H1 (cell line): ENCODE measurements at regions not wholly inside any gene's neighbourhood (a gene's known extent, or its start where the extent isn't known, plus 50 kb on each side); places are given as distances from the start of the nearest gene placed in this dataset.
A peak's percentile ranks its signal among the peaks of the same experiment; 100 is the strongest.

ENCODE experiments used
- CTCF ChIA-PET: fragments of 300-600 bp; sonication (Branson Sonifier 250); formaldehyde crosslinking; loops from one replicate; lab custom pipeline; 2021; ENCODE audit not compliant: partially characterized antibody; lab: Charles Lee
- POLR2A ChIA-PET: fragments of 300-600 bp; sonication (Branson Sonifier 250); formaldehyde crosslinking; loops from one replicate; lab custom pipeline; 2021; ENCODE audit warnings: inconsistent platforms; ENCODE audit not compliant: partially characterized antibody; lab: Charles Lee
- DNase-seq, 2 experiments: peaks; one replicate each; pipeline versions ENCODE4 v3.0.0 to v3.0.0-alpha.2; 2010 to 2022; ENCODE audit warnings: low spot score in 2 of 2, low read depth in 1 of 2, mixed read lengths in 1 of 2
- FAIRE-seq: peaks from 2 replicates; lab custom pipeline; 2011; peaks lifted over from hg19 to GRCh38; lab: Jason Lieb, UNC
- H2AFZ ChIP-seq: 2 replicates; pipeline ENCODE4 v1.8.1; 2012; ENCODE audit warnings: low read length, inconsistent platforms
- H2AK5ac ChIP-seq: 2 replicates; pipeline ENCODE4 v1.6.1; 2013; ENCODE audit warnings: low read depth, low read length
- H2BK120ac ChIP-seq: replicated peaks from 2 replicates; pipeline ENCODE3; 2013; ENCODE audit warnings: low read depth, low read length, inconsistent platforms
- H2BK12ac ChIP-seq: 2 replicates; pipeline ENCODE4 v1.6.1; 2013; ENCODE audit warnings: low read depth, low read length
- H2BK15ac ChIP-seq: 2 replicates; pipeline ENCODE4 v1.6.1; 2013; ENCODE audit warnings: low read length
- H2BK20ac ChIP-seq: 2 replicates; pipeline ENCODE4 v1.6.1; 2013; ENCODE audit warnings: low read length
- H2BK5ac ChIP-seq: 2 replicates; pipeline ENCODE4 v1.6.1; 2013; ENCODE audit warnings: low read depth, low read length
- H3K14ac ChIP-seq: 2 replicates; pipeline ENCODE4 v1.6.1; 2013; ENCODE audit warnings: inconsistent platforms; ENCODE audit not compliant: insufficient read length
- H3K18ac ChIP-seq: 2 replicates; pipeline ENCODE4 v1.6.1; 2013; ENCODE audit warnings: low read length; ENCODE audit errors: extremely low read depth
- H3K23ac ChIP-seq: 2 replicates; pipeline ENCODE4 v1.6.1; 2013; ENCODE audit warnings: inconsistent platforms; ENCODE audit not compliant: insufficient read length
- H3K23me2 ChIP-seq: 2 replicates; pipeline ENCODE4 v1.6.1; 2013; ENCODE audit warnings: low read depth, low read length
- H3K27ac ChIP-seq: 2 replicates; pipeline ENCODE4 v1.6.1; 2011; ENCODE audit warnings: low read depth, low read length, inconsistent platforms
- H3K27me3 ChIP-seq, 4 experiments: replicated peaks in 1 of 4; 1 replicate in 1 of 4; 2 replicates in 3 of 4; pipeline versions ENCODE4 v1.6.1 to v1.8.1; 2011 to 2013; ENCODE audit warnings: low read length in 3 of 4, mild to moderate bottlenecking in 3 of 4, inconsistent platforms in 2 of 4, mixed read lengths in 2 of 4, moderate library complexity in 1 of 4; ENCODE audit not compliant: control insufficient read depth in 3 of 4, insufficient read depth in 3 of 4; ENCODE audit errors: extremely low read depth in 1 of 4
- H3K36me3 ChIP-seq, 4 experiments: 2 replicates each; pipeline versions ENCODE4 v1.6.1 to v1.8.1; 2011 to 2013; ENCODE audit warnings: mild to moderate bottlenecking in 4 of 4, low read length in 3 of 4, moderate library complexity in 2 of 4, control low read depth in 1 of 4, inconsistent platforms in 1 of 4; ENCODE audit not compliant: insufficient read depth in 4 of 4, control insufficient read depth in 2 of 4
- H3K4ac ChIP-seq: replicated peaks from 2 replicates; pipeline ENCODE3; 2013; ENCODE audit warnings: low read length, low read depth, mixed read lengths, inconsistent platforms; ENCODE audit not compliant: insufficient read length
- H3K4me1 ChIP-seq, 4 experiments: replicated peaks in 1 of 4; 1 replicate in 1 of 4; 2 replicates in 3 of 4; pipeline versions ENCODE4 v1.6.1 to v1.8.1; 2011 to 2013; ENCODE audit warnings: low read length in 3 of 4, inconsistent platforms in 2 of 4, mixed read lengths in 1 of 4; ENCODE audit not compliant: insufficient read depth in 4 of 4, control insufficient read depth in 3 of 4
- H3K4me2 ChIP-seq, 2 experiments: 2 replicates each; pipeline versions ENCODE4 v1.6.1 to v1.8.1; 2011 to 2013; ENCODE audit warnings: low read depth in 2 of 2, low read length in 2 of 2, control low read depth in 1 of 2, inconsistent platforms in 1 of 2, mild to moderate bottlenecking in 1 of 2; ENCODE audit not compliant: insufficient read depth in 1 of 2
- H3K4me3 ChIP-seq, 4 experiments: fragments of 200-600, 300-600 bp in 1 of 4; sonication (generic), shearing (Covaris generic), sonication (Bioruptor Twin) in 1 of 4; 2 replicates each; pipeline versions ENCODE4 v1.5.1 to v1.8.1; 2011 to 2016; ENCODE audit warnings: low read length in 4 of 4, low read depth in 3 of 4, control low read depth in 2 of 4, inconsistent platforms in 2 of 4, mild to moderate bottlenecking in 2 of 4, mixed read lengths in 1 of 4, moderate library complexity in 1 of 4; ENCODE audit not compliant: insufficient read depth in 2 of 4; ENCODE audit errors: extremely low read depth in 1 of 4
- H3K56ac ChIP-seq: replicated peaks from 2 replicates; pipeline ENCODE3; 2013; ENCODE audit warnings: low read depth, mild to moderate bottlenecking, mixed read lengths, low read length, inconsistent platforms; ENCODE audit not compliant: insufficient read length
- H3K79me1 ChIP-seq: 2 replicates; pipeline ENCODE4 v1.6.1; 2013; ENCODE audit warnings: low read depth, low read length, control low read depth
- H3K79me2 ChIP-seq, 2 experiments: 2 replicates each; pipeline versions ENCODE4 v1.6.1 to v1.8.1; 2012 to 2013; ENCODE audit warnings: low read length in 2 of 2, mild to moderate bottlenecking in 2 of 2, inconsistent platforms in 1 of 2; ENCODE audit not compliant: insufficient read depth in 2 of 2, control insufficient read depth in 1 of 2
- H3K9ac ChIP-seq, 4 experiments: replicated peaks in 1 of 4; 1 replicate in 1 of 4; 2 replicates in 3 of 4; pipeline versions ENCODE4 v1.6.1 to v1.8.1; 2011 to 2013; ENCODE audit warnings: low read depth in 3 of 4, low read length in 3 of 4, control low read depth in 2 of 4, mild to moderate bottlenecking in 2 of 4, moderate library complexity in 2 of 4, inconsistent platforms in 1 of 4; ENCODE audit errors: extremely low read depth in 1 of 4
- H3K9me3 ChIP-seq, 2 experiments: 2 replicates each; pipeline versions ENCODE4 v1.6.1 to v1.8.1; 2012 to 2013; ENCODE audit warnings: mild to moderate bottlenecking in 2 of 2, moderate library complexity in 2 of 2, control low read depth in 1 of 2, inconsistent platforms in 1 of 2, low read depth in 1 of 2, low read length in 1 of 2, mixed read lengths in 1 of 2; ENCODE audit not compliant: insufficient read depth in 2 of 2
- H4K20me1 ChIP-seq, 2 experiments: replicated peaks in 1 of 2; 2 replicates each; pipeline versions ENCODE3 to v1.8.1; 2011 to 2013; ENCODE audit warnings: inconsistent platforms in 2 of 2, low read length in 2 of 2, mild to moderate bottlenecking in 1 of 2; ENCODE audit not compliant: insufficient read depth in 2 of 2, control insufficient read depth in 1 of 2
- H4K5ac ChIP-seq: 2 replicates; pipeline ENCODE4 v1.6.1; 2013; ENCODE audit warnings: low read length, low read depth, mixed read lengths, inconsistent platforms; ENCODE audit not compliant: insufficient read length
- H4K8ac ChIP-seq: 2 replicates; pipeline ENCODE4 v1.8.0; 2013; ENCODE audit warnings: mild to moderate bottlenecking, moderate library complexity, low read length, inconsistent platforms; ENCODE audit not compliant: insufficient read depth; ENCODE audit errors: extremely low read depth
- H4K91ac ChIP-seq: replicated peaks from 2 replicates; pipeline ENCODE3; 2013; ENCODE audit warnings: low read length, mixed read lengths, inconsistent platforms; ENCODE audit not compliant: insufficient read length
- FOSL1 ChIP-seq: IDR thresholded peaks from 2 replicates; pipeline ENCODE4 v1.6.1; 2011; ENCODE audit warnings: mild to moderate bottlenecking, low read depth, low read length, moderate library complexity; ENCODE audit not compliant: insufficient read depth
- HDAC6 ChIP-seq: IDR thresholded peaks from one replicate; pipeline ENCODE4 v1.7.1; 2012; ENCODE audit warnings: low read depth, mild to moderate bottlenecking, inconsistent platforms, low read length, moderate library complexity
- JUN ChIP-seq: IDR thresholded peaks from 2 replicates; pipeline ENCODE4 v1.6.1; 2011; ENCODE audit warnings: low read depth, mild to moderate bottlenecking, improper control_type of control experiment, low read length
- MAFK ChIP-seq: IDR thresholded peaks from 2 replicates; pipeline ENCODE4 v1.6.1; 2012; ENCODE audit warnings: low read depth, mild to moderate bottlenecking, improper control_type of control experiment, low read length
- MAX ChIP-seq: IDR thresholded peaks from 2 replicates; pipeline ENCODE4 v1.6.1; 2012; ENCODE audit warnings: inconsistent platforms
- NRF1 ChIP-seq: IDR thresholded peaks from 2 replicates; pipeline ENCODE4 v1.6.1; 2011; ENCODE audit warnings: mild to moderate bottlenecking, low read depth, low read length, improper control_type of control experiment
- POLR2A ChIP-seq, 2 experiments: IDR thresholded peaks; 1 replicate in 1 of 2; 2 replicates in 1 of 2; pipeline ENCODE4 v1.6.1; 2011; ENCODE audit warnings: low read depth in 2 of 2, low read length in 2 of 2, mild to moderate bottlenecking in 2 of 2; ENCODE audit errors: control extremely low read depth in 1 of 2
- RAD21 ChIP-seq, 2 experiments: IDR thresholded peaks in 1 of 2; conservative IDR thresholded peaks in 1 of 2; 2 replicates each; pipeline ENCODE4 v1.6.1; 2011; ENCODE audit warnings: low read depth in 2 of 2, low read length in 2 of 2, improper control_type of control experiment in 1 of 2, inconsistent platforms in 1 of 2, mild to moderate bottlenecking in 1 of 2, moderate library complexity in 1 of 2
- RBBP5 ChIP-seq: IDR thresholded peaks from 2 replicates; pipeline ENCODE4 v1.7.1; 2012; ENCODE audit warnings: low read depth, mild to moderate bottlenecking, inconsistent platforms, low read length, moderate library complexity, borderline replicate concordance
- SIRT6 ChIP-seq: IDR thresholded peaks from one replicate; pipeline ENCODE4 v1.7.1; 2012; ENCODE audit warnings: low read length, inconsistent platforms
- SP4 ChIP-seq: IDR thresholded peaks from 2 replicates; pipeline ENCODE4 v1.6.1; 2012; ENCODE audit warnings: low read length, inconsistent platforms
- TBP ChIP-seq: IDR thresholded peaks from 2 replicates; pipeline ENCODE4 v1.6.1; 2011; ENCODE audit warnings: low read depth, low read length, improper control_type of control experiment
- WGBS, 2 experiments: shearing (Covaris generic) in 1 of 2; methylation state at CpG; one replicate each; pipeline versions ENCODE4 v1.1.6 to v1.1.7; 2013 to 2015; ENCODE audit warnings: low lambda C conversion rate in 2 of 2, mixed read lengths in 2 of 2, inconsistent platforms in 1 of 2, low coverage in 1 of 2, missing lambda C conversion rate in 1 of 2; ENCODE audit not compliant: insufficient replicate concordance in 2 of 2, insufficient coverage in 1 of 2, insufficient read length in 1 of 2; ENCODE audit errors: extremely low coverage in 1 of 2, missing lambda C conversion rate in 1 of 2; 5-methylcytosine and 5-hydroxymethylcytosine counted together

- no peak overlapping the region for H3K4ac ChIP-seq
- ChIA-PET CTCF (interaction anchor here (0.6 to 7.9 kb wide), 14 partner anchors 11 to 296 kb away, joined by 3 to 73 read pairs (median 8); partner anchors contain the start of gene ZFP36L2), POLR2A (interaction anchor here (1.7 kb wide), 1 partner anchor 23 kb away, joined by 7 read pairs; no protein-coding TSS in a partner anchor)
- H2AK5ac ChIP-seq: no peak overlapping the region
- H3K27ac ChIP-seq: no peak overlapping the region
- H4K91ac ChIP-seq: no peak overlapping the region
- no peaks in the 10 kb centered on the region for H3K79me2 ChIP-seq
- no peak for DNase-seq
- no peaks in the 10 kb centered on the region for H3K79me1 ChIP-seq
- H3K9ac ChIP-seq: no peak overlapping the region
- H2BK5ac ChIP-seq: no peak overlapping the region
- no peaks in the 10 kb centered on the region for H3K36me3 ChIP-seq
- no peak for FAIRE-seq
- peak overlapping the region; percentile 29; the same call in 1 of the 2 replicates for H2BK12ac ChIP-seq
- H2BK20ac ChIP-seq: peak overlapping the region; percentile 41; the same call in 1 of the 2 replicates
- H3K23ac ChIP-seq: no peak overlapping the region
- H3K9me3 ChIP-seq: peaks cover 6 to 7% of the 10 kb centered on the region in 2 experiments; a peak in 3 of 4 replicates
- no peak overlapping the region for H3K56ac ChIP-seq
- no peak for TF ChIP-seq HDAC6
- no peak for TF ChIP-seq MAFK
- no peak for TF ChIP-seq RBBP5
- no peak for TF ChIP-seq TBP
- no peak for TF ChIP-seq RAD21 (IDR thresholded peaks at IDR 0.05 in 1 of 2, conservative IDR thresholded peaks at IDR 0.05 in 1 of 2; ENCODE audit: low read depth in 2 of 2, low read length in 2 of 2)
- TF ChIP-seq NRF1: no peak
- TF ChIP-seq SIRT6: no peak
- no peak for TF ChIP-seq SP4
- TF ChIP-seq JUN: no peak
- no peak for TF ChIP-seq MAX
- no peak for TF ChIP-seq FOSL1
- no peak for TF ChIP-seq POLR2A (IDR thresholded peaks at IDR 0.05; ENCODE audit: control extremely low read depth in 1 of 2, low read depth in 2 of 2, low read length in 2 of 2)
- WGBS, 2 experiments: 85% methylated on average over 9 of the region's 9 CpGs; no CpG with 5 or more reads in 1 of the 2 experiments
- H3K27me3 ChIP-seq: no peaks in the 10 kb centered on the region
- no peak overlapping the region for H3K4me2 ChIP-seq
- H4K8ac ChIP-seq: no peak overlapping the region
- H3K14ac ChIP-seq: no peak overlapping the region
- no peaks in the 10 kb centered on the region for H3K23me2 ChIP-seq
- H2BK15ac ChIP-seq: no peak overlapping the region; the same call in 1 of the 2 replicates
- H3K4me3 ChIP-seq: no peak overlapping the region; a peak in 1 of 8 replicates
- no peaks in the 10 kb centered on the region for H4K20me1 ChIP-seq
- no peak overlapping the region for H2BK120ac ChIP-seq
- 0 out of 7 replicates have a peak, but pooled peaks cover 0 to 3% (median under 1%) of the 10 kb centered on the region in 4 experiments for H3K4me1 ChIP-seq
- no peak overlapping the region for H3K18ac ChIP-seq
- H2AFZ ChIP-seq: no peak overlapping the region
- no peak overlapping the region for H4K5ac ChIP-seq
Observed at GRCh38 chr2:43123981-43124686, 102.3 kb downstream of the ZFP36L2 start.
